ENCODE measurements at regions not wholly inside any gene's neighbourhood (a gene's known extent, or its start where the extent isn't known, plus 50 kb on each side); places are given as distances from the start of the nearest gene placed in this dataset.

DNA sequence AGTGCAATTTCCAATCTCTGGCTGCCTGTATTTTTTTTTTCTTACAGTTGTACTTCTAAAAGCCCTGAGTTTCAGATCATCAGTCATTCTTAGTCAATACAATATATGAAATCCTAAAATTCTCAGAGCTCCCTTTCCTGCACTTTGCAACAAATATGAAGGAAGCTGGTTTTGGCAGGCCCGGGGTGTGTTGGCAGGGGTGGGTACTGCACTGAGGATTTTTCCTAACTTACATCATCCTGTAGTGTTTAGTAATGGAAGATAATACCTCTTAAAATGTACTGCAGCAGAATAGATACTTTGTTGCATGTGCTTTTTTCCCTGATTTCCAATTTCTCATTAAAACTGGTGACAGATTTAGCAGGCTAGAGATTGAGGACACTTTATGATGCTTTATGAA lies 374.6 kb downstream of the PTH2R start:
- Mint-ChIP-seq H3K27ac (no peak overlapping the region), H3K9me3 (peaks cover 5 to 17% (median 8%) of the 10 kb centered on the region in 7 donors), H3K4me1 (no peaks in the 10 kb centered on the region), H3K27me3 (ENCODE audit: low read depth in 3 of 3) (peaks cover 0 to 4% (median 0%) of the 10 kb centered on the region in 3 donors), H3K4me3 (no peak overlapping the region), H3K36me3 (no peaks in the 10 kb centered on the region)
- no CpG with 5 or more reads among the region's 1 CpG for WGBS (ENCODE audit: insufficient coverage)
- no peak overlapping the region for H3K4me3 ChIP-seq (replicated peaks in 1 of 3; ENCODE audit: low read depth in 2 of 3, low read length in 3 of 3)
- peaks cover 0 to 8% of the 10 kb centered on the region in 2 donors for H3K9me3 ChIP-seq (replicated peaks in 1 of 2; ENCODE audit: control insufficient read depth in 1 of 2, insufficient read depth in 1 of 2, low read length in 2 of 2)
- no peak overlapping the region for H2AFZ ChIP-seq (ENCODE audit: insufficient read depth, low read depth, low read length, poor library complexity, severe bottlenecking)
- TF ChIP-seq, protein P1, sequence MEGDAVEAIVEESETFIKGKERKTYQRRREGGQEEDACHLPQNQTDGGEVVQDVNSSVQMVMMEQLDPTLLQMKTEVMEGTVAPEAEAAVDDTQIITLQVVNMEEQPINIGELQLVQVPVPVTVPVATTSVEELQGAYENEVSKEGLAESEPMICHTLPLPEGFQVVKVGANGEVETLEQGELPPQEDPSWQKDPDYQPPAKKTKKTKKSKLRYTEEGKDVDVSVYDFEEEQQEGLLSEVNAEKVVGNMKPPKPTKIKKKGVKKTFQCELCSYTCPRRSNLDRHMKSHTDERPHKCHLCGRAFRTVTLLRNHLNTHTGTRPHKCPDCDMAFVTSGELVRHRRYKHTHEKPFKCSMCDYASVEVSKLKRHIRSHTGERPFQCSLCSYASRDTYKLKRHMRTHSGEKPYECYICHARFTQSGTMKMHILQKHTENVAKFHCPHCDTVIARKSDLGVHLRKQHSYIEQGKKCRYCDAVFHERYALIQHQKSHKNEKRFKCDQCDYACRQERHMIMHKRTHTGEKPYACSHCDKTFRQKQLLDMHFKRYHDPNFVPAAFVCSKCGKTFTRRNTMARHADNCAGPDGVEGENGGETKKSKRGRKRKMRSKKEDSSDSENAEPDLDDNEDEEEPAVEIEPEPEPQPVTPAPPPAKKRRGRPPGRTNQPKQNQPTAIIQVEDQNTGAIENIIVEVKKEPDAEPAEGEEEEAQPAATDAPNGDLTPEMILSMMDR (IDR thresholded peaks at IDR 0.05), result no peak
- H3K4me1 ChIP-seq (ENCODE audit: control insufficient read depth in 1 of 2, insufficient read depth in 2 of 2, low read length in 2 of 2), result no peaks in the 10 kb centered on the region
- H3K4me2 ChIP-seq (replicated peaks; ENCODE audit: extremely low read depth, low read length, poor library complexity, severe bottlenecking), result no peak overlapping the region
- H3K27ac ChIP-seq (ENCODE audit: low read depth in 1 of 2, low read length in 2 of 2), result no peak overlapping the region
- H3K27me3 ChIP-seq (ENCODE audit: control insufficient read depth in 2 of 2, insufficient read depth in 2 of 2, low read length in 2 of 2), result no peaks in the 10 kb centered on the region
- H3K36me3 ChIP-seq (replicated peaks in 1 of 2; ENCODE audit: control insufficient read depth in 1 of 2, insufficient read depth in 2 of 2, low read length in 2 of 2), result no peaks in the 10 kb centered on the region
- DNase-seq, result no peak
- no peaks in the 10 kb centered on the region for H4K20me1 ChIP-seq (ENCODE audit: insufficient read depth, low read length)
- no peak overlapping the region for H3K9ac ChIP-seq (ENCODE audit: insufficient read depth, low read length, poor library complexity, severe bottlenecking)
- intact Hi-C loops (cut with micrococcal nuclease), result no loop called here
- H3K79me2 ChIP-seq (ENCODE audit: insufficient read depth, low read length), result no peaks in the 10 kb centered on the region

DNA sequence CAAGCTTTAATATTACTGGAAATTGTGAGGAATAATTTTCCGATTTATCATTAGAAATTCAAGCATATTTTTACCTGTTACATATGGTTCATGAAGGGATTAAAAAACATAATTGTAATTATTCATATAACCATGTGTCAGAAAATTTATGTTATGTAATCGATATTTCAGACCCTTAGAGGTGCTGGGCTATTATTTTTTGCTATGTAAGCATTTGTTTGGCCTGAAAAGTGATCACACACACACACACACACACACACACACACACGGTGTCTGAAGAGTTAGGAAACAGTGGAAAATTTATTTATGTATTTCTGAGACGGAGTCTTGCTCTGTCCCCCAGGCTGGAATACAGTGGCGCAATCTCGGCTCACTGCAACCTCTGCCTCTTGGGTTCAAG lies 375.5 kb downstream of the PTH2R start:
- no peaks in the 10 kb centered on the region for H3K36me3 ChIP-seq (replicated peaks in 1 of 2; ENCODE audit: control insufficient read depth in 1 of 2, insufficient read depth in 2 of 2, low read length in 2 of 2)
- no peak overlapping the region for H3K4me2 ChIP-seq (replicated peaks; ENCODE audit: extremely low read depth, low read length, poor library complexity, severe bottlenecking)
- H3K9me3 Mint-ChIP-seq, result peaks cover 4 to 17% (median 8%) of the 10 kb centered on the region in 7 donors
- H3K4me3 Mint-ChIP-seq, result no peak overlapping the region
- no peaks in the 10 kb centered on the region for H4K20me1 ChIP-seq (ENCODE audit: insufficient read depth, low read length)
- no peak overlapping the region for H2AFZ ChIP-seq (ENCODE audit: insufficient read depth, low read depth, low read length, poor library complexity, severe bottlenecking)
- DNase-seq, result no peak
- H3K27me3 Mint-ChIP-seq (ENCODE audit: low read depth in 3 of 3), result peaks cover 0 to 4% (median 0%) of the 10 kb centered on the region in 3 donors
- H3K4me1 Mint-ChIP-seq, result no peaks in the 10 kb centered on the region
- H3K36me3 Mint-ChIP-seq, result no peaks in the 10 kb centered on the region
- intact Hi-C loops (cut with micrococcal nuclease), result no loop called here
- TF ChIP-seq, protein P1 (IDR thresholded peaks at IDR 0.05), result no peak
- no peaks in the 10 kb centered on the region for H3K4me1 ChIP-seq (ENCODE audit: control insufficient read depth in 1 of 2, insufficient read depth in 2 of 2, low read length in 2 of 2)
- no peak overlapping the region for H3K27ac Mint-ChIP-seq
- H3K9me3 ChIP-seq (replicated peaks in 1 of 2; ENCODE audit: control insufficient read depth in 1 of 2, insufficient read depth in 1 of 2, low read length in 2 of 2), result peaks cover 0 to 8% of the 10 kb centered on the region in 2 donors
- 96% methylated on average over 3 of the region's 6 CpGs for WGBS (ENCODE audit: insufficient coverage)
- H3K27ac ChIP-seq (ENCODE audit: low read depth in 1 of 2, low read length in 2 of 2), result no peak overlapping the region
- no peak overlapping the region for H3K9ac ChIP-seq (ENCODE audit: insufficient read depth, low read length, poor library complexity, severe bottlenecking)
- no peaks in the 10 kb centered on the region for H3K27me3 ChIP-seq (ENCODE audit: control insufficient read depth in 2 of 2, insufficient read depth in 2 of 2, low read length in 2 of 2)
- H3K4me3 ChIP-seq (replicated peaks in 1 of 3; ENCODE audit: low read depth in 2 of 3, low read length in 3 of 3), result no peak overlapping the region
- no peaks in the 10 kb centered on the region for H3K79me2 ChIP-seq (ENCODE audit: insufficient read depth, low read length)
